GM20000 (cell line): ENCODE measurements at regions not wholly inside any gene's neighbourhood (a gene's known extent, or its start where the extent isn't known, plus 50 kb on each side); places are given as distances from the start of the nearest gene placed in this dataset.

ENCODE experiments used
- DNase-seq: peaks from one replicate; pipeline ENCODE4 v3.0.0; 2012; ENCODE audit warnings: low spot score
- TF ChIP-seq, protein P1 (sequence below): IDR thresholded peaks from 2 replicates; pipeline ENCODE4 v1.5.1; 2012; ENCODE audit warnings: mild to moderate bottlenecking, control low read depth; ENCODE audit errors: extremely low read depth, missing control alignments

DNA sequence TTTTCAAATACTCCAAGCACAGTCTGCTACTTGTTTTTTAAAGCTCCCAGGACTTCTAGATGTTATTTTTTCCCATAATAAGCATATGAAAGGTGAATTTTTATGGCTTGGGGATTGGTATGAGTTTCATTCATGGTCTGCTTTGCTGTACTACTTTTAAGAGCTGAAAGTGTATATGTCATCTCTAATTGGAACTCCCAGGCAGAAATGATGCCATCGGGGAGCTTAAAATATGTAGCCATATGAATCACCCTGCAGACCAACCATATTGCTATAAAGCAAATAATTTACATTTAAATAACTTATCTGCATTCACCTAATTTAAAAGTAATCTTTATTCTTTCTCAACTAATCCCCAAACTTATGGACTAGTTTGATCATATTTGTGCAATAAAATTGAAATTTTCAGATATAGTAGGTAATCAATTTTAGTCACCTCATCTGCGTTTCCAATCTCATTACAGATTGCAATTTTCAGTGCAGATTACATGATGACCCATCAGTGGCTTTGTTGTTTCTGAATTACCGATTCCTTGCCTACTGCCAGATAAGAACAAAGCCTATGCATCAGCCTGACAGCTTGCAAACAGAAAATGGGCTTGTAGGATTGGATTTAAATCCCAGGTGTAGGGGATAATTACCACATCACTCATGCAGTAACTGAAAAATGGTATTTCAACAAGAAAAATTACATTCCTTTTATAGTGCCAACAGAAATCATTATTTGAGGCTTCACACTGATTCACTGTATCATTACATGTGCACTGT lies 689.4 kb downstream of the NOVA1 start:
- DNase-seq: no peak
- TF ChIP-seq, protein P1, sequence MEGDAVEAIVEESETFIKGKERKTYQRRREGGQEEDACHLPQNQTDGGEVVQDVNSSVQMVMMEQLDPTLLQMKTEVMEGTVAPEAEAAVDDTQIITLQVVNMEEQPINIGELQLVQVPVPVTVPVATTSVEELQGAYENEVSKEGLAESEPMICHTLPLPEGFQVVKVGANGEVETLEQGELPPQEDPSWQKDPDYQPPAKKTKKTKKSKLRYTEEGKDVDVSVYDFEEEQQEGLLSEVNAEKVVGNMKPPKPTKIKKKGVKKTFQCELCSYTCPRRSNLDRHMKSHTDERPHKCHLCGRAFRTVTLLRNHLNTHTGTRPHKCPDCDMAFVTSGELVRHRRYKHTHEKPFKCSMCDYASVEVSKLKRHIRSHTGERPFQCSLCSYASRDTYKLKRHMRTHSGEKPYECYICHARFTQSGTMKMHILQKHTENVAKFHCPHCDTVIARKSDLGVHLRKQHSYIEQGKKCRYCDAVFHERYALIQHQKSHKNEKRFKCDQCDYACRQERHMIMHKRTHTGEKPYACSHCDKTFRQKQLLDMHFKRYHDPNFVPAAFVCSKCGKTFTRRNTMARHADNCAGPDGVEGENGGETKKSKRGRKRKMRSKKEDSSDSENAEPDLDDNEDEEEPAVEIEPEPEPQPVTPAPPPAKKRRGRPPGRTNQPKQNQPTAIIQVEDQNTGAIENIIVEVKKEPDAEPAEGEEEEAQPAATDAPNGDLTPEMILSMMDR: no peak

DNA sequence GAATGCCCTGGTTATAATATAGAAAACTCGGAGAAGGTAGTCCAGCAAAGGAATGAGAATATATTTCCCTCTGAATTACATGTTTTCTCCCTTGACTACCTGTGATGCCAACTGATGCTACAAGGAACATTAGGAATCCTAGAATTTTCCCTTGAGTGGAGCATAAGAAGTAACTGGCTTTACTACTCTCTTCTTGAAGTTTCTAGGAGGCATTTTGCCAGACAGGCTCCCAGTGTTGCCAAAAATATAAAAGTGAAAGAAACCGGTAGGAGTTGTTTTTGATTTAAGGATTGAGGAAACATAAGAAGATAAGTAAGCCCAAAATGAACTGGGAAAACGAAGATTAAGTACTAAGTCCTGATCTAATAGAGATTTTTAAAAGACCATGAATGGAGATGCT lies 693.4 kb downstream of the NOVA1 start:
- DNase-seq: no peak
- TF ChIP-seq, protein P1: no peak

DNA sequence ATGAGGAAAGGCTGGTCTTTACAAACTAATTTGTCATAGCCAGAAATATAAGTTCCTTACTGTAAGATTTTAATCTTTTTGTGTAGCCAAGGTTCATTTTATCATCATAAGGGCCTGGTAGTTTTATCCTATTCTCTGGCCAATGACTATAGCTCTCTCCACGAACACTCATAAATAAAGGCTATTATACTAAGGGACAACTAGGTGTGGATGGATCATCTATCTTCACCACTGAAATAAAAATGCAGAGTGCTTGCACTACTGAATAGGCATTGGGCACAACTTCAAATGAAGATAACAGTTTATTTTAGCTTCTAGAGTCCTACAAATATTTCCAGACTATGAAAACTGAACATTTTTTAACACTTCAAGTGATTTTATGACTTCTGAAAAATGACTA lies 698.6 kb downstream of the NOVA1 start:
- TF ChIP-seq, protein P1: no peak
- no peak for DNase-seq

DNA sequence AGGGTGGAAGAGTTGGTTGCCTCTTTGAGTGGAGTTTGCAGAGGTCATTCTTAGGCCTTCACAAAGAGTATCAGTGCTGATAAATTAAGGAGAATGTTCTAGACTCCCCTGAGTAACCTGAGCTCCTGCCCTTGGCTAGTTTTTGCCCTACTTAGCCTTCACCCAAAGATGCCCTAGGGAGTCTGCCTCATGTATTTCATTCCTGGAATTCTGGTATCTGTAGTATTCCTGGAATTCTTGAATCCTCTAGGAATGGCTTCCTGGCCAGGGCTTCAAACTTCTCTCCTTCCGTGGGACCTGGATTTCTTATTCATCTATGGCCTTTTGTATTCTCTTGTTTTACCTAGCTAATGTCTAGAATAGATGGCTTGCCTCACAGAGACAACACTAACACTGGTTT lies 701.1 kb downstream of the NOVA1 start:
- DNase-seq: no peak
- TF ChIP-seq, protein P1: no peak

DNA sequence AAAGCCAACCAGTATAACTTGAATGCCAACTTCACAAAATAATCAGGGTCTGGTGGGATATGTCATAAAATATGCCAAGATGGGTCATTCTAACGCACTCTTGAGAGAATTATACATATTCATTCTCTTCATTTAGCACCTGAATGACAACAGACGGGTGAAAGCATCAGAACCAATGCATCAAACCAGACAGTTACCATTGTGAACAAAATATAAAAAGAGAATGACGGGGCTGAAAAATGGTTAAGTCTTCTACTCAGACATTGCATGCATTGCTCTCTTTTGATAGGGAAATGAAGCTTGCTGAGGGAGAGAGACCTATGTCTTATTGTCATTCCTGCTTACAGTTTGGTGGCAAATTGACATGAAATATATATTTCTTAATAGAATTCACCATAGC lies 702.1 kb downstream of the NOVA1 start:
- DNase-seq: no peak
- TF ChIP-seq, protein P1: no peak

DNA sequence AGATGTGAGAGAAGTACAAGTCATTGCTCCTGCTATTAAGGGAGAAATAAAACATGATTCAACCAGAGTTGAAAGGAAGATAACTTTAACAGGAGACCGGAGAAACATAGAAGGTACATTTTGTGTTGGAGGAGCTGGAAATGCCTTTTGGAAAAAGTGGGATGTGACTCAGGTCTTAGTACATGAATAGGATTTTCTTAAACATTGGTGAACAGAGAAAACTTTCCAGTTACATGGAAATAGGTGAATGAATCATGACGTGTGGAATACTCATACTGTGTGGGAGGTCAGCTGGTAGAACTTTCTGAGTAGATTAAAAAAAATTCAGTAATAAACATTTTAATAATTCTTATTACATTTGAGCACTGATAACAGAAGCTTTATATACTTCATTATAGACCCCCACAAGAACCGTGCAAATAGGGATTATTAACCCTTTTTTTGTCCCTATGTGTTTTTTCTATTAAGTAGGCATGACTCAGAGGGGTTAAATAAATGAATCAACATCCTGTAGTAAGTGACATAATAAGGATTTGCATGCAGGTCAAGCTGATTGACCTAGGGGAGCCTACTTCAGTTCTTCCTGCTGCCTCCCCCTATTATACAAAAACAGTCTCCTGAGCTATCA lies 710.5 kb downstream of the NOVA1 start:
- TF ChIP-seq, protein P1: no peak
- no peak for DNase-seq

DNA sequence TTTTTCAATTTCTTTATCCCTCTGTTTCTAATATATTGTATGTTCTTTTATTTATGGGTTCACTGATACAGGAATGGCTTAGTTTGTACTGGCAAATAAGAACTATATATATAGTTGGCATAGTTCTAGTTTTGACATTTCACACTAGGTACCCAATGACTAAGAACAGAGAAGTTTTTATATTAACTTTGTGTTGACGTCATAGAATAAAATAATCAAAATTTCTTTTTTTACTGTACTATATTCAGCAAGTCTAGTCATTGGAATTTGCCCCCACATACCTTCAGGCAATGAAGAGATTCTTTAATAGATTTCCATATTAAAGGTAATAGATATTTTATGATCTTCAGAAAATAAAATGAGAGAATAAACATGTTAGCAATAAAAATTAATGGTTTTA lies 713.2 kb downstream of the NOVA1 start:
- DNase-seq: no peak
- TF ChIP-seq, protein P1: no peak
